ES-I3 (cell line): ENCODE measurements at regions not wholly inside any gene's neighbourhood (a gene's known extent, or its start where the extent isn't known, plus 50 kb on each side); places are given as distances from the start of the nearest gene placed in this dataset.
"Not testable (repeated sequence)": the region's sequence is repeated elsewhere in the genome, so short reads cannot be mapped to it uniquely, and the experiment has no call there.

Source experiments
- H3K36me3 ChIP-seq: 2 replicates; pipeline ENCODE4 v1.6.1; 2013; ENCODE audit warnings: mild to moderate bottlenecking, low read length, control low read depth, moderate library complexity; ENCODE audit not compliant: insufficient read depth
- H3K4me1 ChIP-seq: 2 replicates; pipeline ENCODE4 v1.6.1; 2013; ENCODE audit warnings: mild to moderate bottlenecking, control low read depth, low read length; ENCODE audit not compliant: insufficient read depth
- H3K9ac ChIP-seq: 2 replicates; pipeline ENCODE4 v1.6.1; 2013; ENCODE audit warnings: low read depth, mild to moderate bottlenecking, low read length, moderate library complexity
- H3K9me3 ChIP-seq: 2 replicates; pipeline ENCODE4 v1.6.1; 2013; ENCODE audit warnings: mild to moderate bottlenecking, low read length, moderate library complexity; ENCODE audit not compliant: control insufficient read depth, insufficient read depth

GRCh38 chr2:163138947-163139346 lies 300.4 kb upstream of the KCNH7 start:
- H3K36me3 ChIP-seq, result no peaks in the 10 kb centered on the region
- no peaks in the 10 kb centered on the region for H3K4me1 ChIP-seq
- no peak overlapping the region for H3K9ac ChIP-seq
- H3K9me3 ChIP-seq, result no peaks in the 10 kb centered on the region

GRCh38 chr2:163135256-163135655 lies 296.7 kb upstream of the KCNH7 start:
- Histone ChIP-seq H3K9ac (no peak overlapping the region), H3K9me3 (no peaks in the 10 kb centered on the region), H3K36me3 (no peaks in the 10 kb centered on the region), H3K4me1 (no peaks in the 10 kb centered on the region)

GRCh38 chr2:163133602-163134001 lies 295.0 kb upstream of the KCNH7 start:
- Histone ChIP-seq H3K9me3 (no peaks in the 10 kb centered on the region), H3K4me1 (no peaks in the 10 kb centered on the region), H3K36me3 (no peaks in the 10 kb centered on the region), H3K9ac (no peak overlapping the region)

GRCh38 chr2:163132850-163133249 lies 294.3 kb upstream of the KCNH7 start:
- H3K9me3 ChIP-seq, result no peaks in the 10 kb centered on the region
- no peaks in the 10 kb centered on the region for H3K36me3 ChIP-seq
- H3K9ac ChIP-seq, result no peak overlapping the region
- H3K4me1 ChIP-seq, result no peaks in the 10 kb centered on the region

GRCh38 chr2:163132207-163132606 lies 293.6 kb upstream of the KCNH7 start:
- H3K36me3 ChIP-seq, H3K4me1 ChIP-seq, H3K9ac ChIP-seq, H3K9me3 ChIP-seq: not testable (repeated sequence)

- Histone ChIP-seq H3K9me3 (no peaks in the 10 kb centered on the region), H3K36me3 (no peaks in the 10 kb centered on the region), H3K9ac (no peak overlapping the region), H3K4me1 (no peaks in the 10 kb centered on the region)
Observed at GRCh38 chr2:163123526-163123925, 285.0 kb upstream of the KCNH7 start.

- H3K9me3 ChIP-seq, result no peaks in the 10 kb centered on the region
- no peaks in the 10 kb centered on the region for H3K36me3 ChIP-seq
- no peaks in the 10 kb centered on the region for H3K4me1 ChIP-seq
- no peak overlapping the region for H3K9ac ChIP-seq
Observed at GRCh38 chr2:163122257-163122656, 283.7 kb upstream of the KCNH7 start.

GRCh38 chr2:163121483-163121882 lies 282.9 kb upstream of the KCNH7 start:
- Histone ChIP-seq H3K9me3 (no peaks in the 10 kb centered on the region), H3K4me1 (no peaks in the 10 kb centered on the region), H3K9ac (no peak overlapping the region), H3K36me3 (no peaks in the 10 kb centered on the region)

- H3K9me3 ChIP-seq, result no peaks in the 10 kb centered on the region
- H3K4me1 ChIP-seq, result no peaks in the 10 kb centered on the region
- H3K36me3 ChIP-seq, result no peaks in the 10 kb centered on the region
- H3K9ac ChIP-seq, result no peak overlapping the region
Observed at GRCh38 chr2:163119966-163120365, 281.4 kb upstream of the KCNH7 start.

GRCh38 chr2:163086940-163087339 lies 248.4 kb upstream of the KCNH7 start:
- Histone ChIP-seq H3K9me3 (peaks cover 9% of the 10 kb centered on the region; the same call in 1 of the 2 replicates), H3K4me1 (no peaks in the 10 kb centered on the region), H3K9ac (no peak overlapping the region), H3K36me3 (no peaks in the 10 kb centered on the region)

- not testable (repeated sequence) for H3K4me1 ChIP-seq, H3K9ac ChIP-seq, H3K36me3 ChIP-seq
- peaks cover 15% of the 10 kb centered on the region for H3K9me3 ChIP-seq
Observed at GRCh38 chr2:163085366-163086024, 246.9 kb upstream of the KCNH7 start.

GRCh38 chr2:163081754-163082153 lies 243.2 kb upstream of the KCNH7 start:
- Histone ChIP-seq H3K4me1 (peaks cover under 1% of the 10 kb centered on the region; the same call in 1 of the 2 replicates), H3K36me3 (no peaks in the 10 kb centered on the region; the same call in 1 of the 2 replicates), H3K9me3 (peaks cover 30% of the 10 kb centered on the region), H3K9ac (no peak overlapping the region)

GRCh38 chr2:163077241-163077640 lies 238.7 kb upstream of the KCNH7 start:
- no peak overlapping the region for H3K9ac ChIP-seq
- H3K36me3 ChIP-seq, result no peaks in the 10 kb centered on the region; the same call in 1 of the 2 replicates
- peaks cover 21% of the 10 kb centered on the region for H3K9me3 ChIP-seq
- peaks cover 4% of the 10 kb centered on the region; the same call in 1 of the 2 replicates for H3K4me1 ChIP-seq

- Histone ChIP-seq H3K36me3 (no peaks in the 10 kb centered on the region), H3K4me1 (no peaks in the 10 kb centered on the region), H3K9ac (no peak overlapping the region), H3K9me3 (no peaks in the 10 kb centered on the region)
Observed at GRCh38 chr2:163066085-163066484, 227.5 kb upstream of the KCNH7 start.

GRCh38 chr2:163062524-163062923 lies 224.0 kb upstream of the KCNH7 start:
- no peaks in the 10 kb centered on the region for H3K36me3 ChIP-seq
- no peaks in the 10 kb centered on the region for H3K4me1 ChIP-seq
- H3K9ac ChIP-seq, result no peak overlapping the region
- H3K9me3 ChIP-seq, result no peaks in the 10 kb centered on the region
